HCEC 1CT (cell line): ENCODE measurements at regions not wholly inside any gene's neighbourhood (a gene's known extent, or its start where the extent isn't known, plus 50 kb on each side); places are given as distances from the start of the nearest gene placed in this dataset.
A peak's percentile ranks its signal among the peaks of the same experiment; 100 is the strongest.
"Not testable (repeated sequence)": the region's sequence is repeated elsewhere in the genome, so short reads cannot be mapped to it uniquely, and the experiment has no call there.

ENCODE experiments used
- DNase-seq: peaks from one replicate; pipeline ENCODE4 v3.0.0-alpha.2; 2017

- DNase-seq = no peak
Measured at GRCh38 chr6:76764057-76764456, 691.6 kb upstream of the IMPG1 start.

GRCh38 chr6:76752841-76753240, 680.4 kb upstream of the IMPG1 start:
- DNase-seq = no peak

GRCh38 chr6:76745388-76745787, 672.9 kb upstream of the IMPG1 start:
- not testable (repeated sequence) for DNase-seq

GRCh38 chr6:76744151-76744720, 671.8 kb upstream of the IMPG1 start:
- not testable (repeated sequence) for DNase-seq

- no peak for DNase-seq
Measured at GRCh38 chr6:76742919-76743318, 670.5 kb upstream of the IMPG1 start.

GRCh38 chr6:76719449-76719848, 647.0 kb upstream of the IMPG1 start:
- no peak for DNase-seq

GRCh38 chr6:76708641-76709331, 636.3 kb upstream of the IMPG1 start:
- no peak for DNase-seq

- no peak for DNase-seq
Measured at GRCh38 chr6:76707630-76708029, 635.2 kb upstream of the IMPG1 start.

- DNase-seq = no peak
Measured at GRCh38 chr6:76706631-76707030, 634.2 kb upstream of the IMPG1 start.

GRCh38 chr6:76706086-76706485, 633.6 kb upstream of the IMPG1 start:
- no peak for DNase-seq

GRCh38 chr6:76703786-76704185, 631.3 kb upstream of the IMPG1 start:
- DNase-seq = no peak

GRCh38 chr6:76703285-76703684, 630.8 kb upstream of the IMPG1 start:
- peak; percentile 30 for DNase-seq

GRCh38 chr6:76702187-76702586, 629.7 kb upstream of the IMPG1 start:
- DNase-seq = peak; percentile 17

- no peak for DNase-seq
Measured at GRCh38 chr6:76701610-76702009, 629.1 kb upstream of the IMPG1 start.

GRCh38 chr6:76697585-76697984, 625.1 kb upstream of the IMPG1 start:
- DNase-seq = peak; percentile 49

GRCh38 chr6:76694795-76695194, 622.3 kb upstream of the IMPG1 start:
- no peak for DNase-seq

GRCh38 chr6:76684875-76685274, 612.4 kb upstream of the IMPG1 start:
- DNase-seq = peak; percentile 19

GRCh38 chr6:76683985-76684384, 611.5 kb upstream of the IMPG1 start:
- no peak for DNase-seq

- peak; percentile 22 for DNase-seq
Measured at GRCh38 chr6:76682842-76683241, 610.4 kb upstream of the IMPG1 start.

GRCh38 chr6:76681781-76682180, 609.3 kb upstream of the IMPG1 start:
- DNase-seq = peak; percentile 27

GRCh38 chr6:76677017-76677416, 604.6 kb upstream of the IMPG1 start:
- no peak for DNase-seq

- no peak for DNase-seq
Measured at GRCh38 chr6:76671751-76672150, 599.3 kb upstream of the IMPG1 start.

- DNase-seq = no peak
Measured at GRCh38 chr6:76644231-76644630, 571.8 kb upstream of the IMPG1 start.

- no peak for DNase-seq
Measured at GRCh38 chr6:76639941-76640340, 567.5 kb upstream of the IMPG1 start.

- DNase-seq = no peak
Measured at GRCh38 chr6:76634695-76635094, 562.2 kb upstream of the IMPG1 start.
